ENCODE measurements at regions not wholly inside any gene's neighbourhood (a gene's known extent, or its start where the extent isn't known, plus 50 kb on each side); places are given as distances from the start of the nearest gene placed in this dataset.
A peak's percentile ranks its signal among the peaks of the same experiment; 100 is the strongest.

DNA sequence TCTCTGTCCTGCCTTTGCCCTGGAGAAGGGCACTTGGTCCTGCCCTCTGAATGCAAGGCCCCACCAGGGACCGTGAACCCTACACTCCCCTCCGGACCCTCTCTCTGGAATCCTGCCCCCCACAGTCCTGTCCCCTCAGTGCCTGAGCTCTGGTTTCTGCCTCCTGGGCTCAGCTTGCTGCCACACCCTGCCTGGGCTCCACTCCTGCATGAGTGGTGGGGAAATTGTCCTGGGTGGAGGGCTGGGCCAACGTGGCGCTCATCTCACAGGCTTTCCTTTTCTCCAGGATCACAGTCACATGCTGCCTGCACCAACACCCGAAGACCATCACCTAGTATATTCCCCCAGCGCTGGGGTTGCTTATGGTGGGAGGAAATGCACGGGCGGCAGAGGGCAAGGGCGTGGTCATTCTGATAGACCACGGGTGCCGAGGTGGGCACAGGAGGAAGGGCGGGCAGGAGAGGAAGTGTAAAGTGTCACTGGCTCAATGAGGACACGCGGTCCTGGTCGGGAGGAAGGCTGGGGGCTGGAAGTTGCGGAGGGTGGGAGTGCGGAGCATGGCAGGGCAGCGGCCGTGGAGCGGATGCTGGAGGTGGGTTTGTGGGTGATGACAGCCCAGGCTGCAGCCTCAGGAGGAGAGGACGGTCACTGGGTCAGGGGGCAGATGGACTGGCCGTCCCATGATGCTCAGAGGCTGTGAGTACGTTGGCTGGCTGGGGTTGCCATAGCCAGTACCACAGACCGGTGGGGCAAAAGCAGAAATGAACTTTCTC lies 99.5 kb downstream of the KIF26A start:
- WGBS, 2 donors: 84 to 90% methylated on average over 24 of the region's 24 CpGs
- peaks cover 0 to 39% (median 13%) of the 10 kb centered on the region in 11 donors for H3K9me3 ChIP-seq
- no peak overlapping the region for H3K27ac ChIP-seq
- H3K27me3 ChIP-seq: peaks cover 0 to 6% (median 0%) of the 10 kb centered on the region in 7 donors
- no peaks in the 10 kb centered on the region for H3K36me3 ChIP-seq
- ATAC-seq: no peak
- H3K4me1 ChIP-seq: no peaks in the 10 kb centered on the region
- TF ChIP-seq CTCF (IDR thresholded peaks at IDR 0.05): no peak
- H3K4me3 ChIP-seq: no peak overlapping the region
- DNase-seq: no peak
- intact Hi-C loops (cut with DNase I): no loop called here

DNA sequence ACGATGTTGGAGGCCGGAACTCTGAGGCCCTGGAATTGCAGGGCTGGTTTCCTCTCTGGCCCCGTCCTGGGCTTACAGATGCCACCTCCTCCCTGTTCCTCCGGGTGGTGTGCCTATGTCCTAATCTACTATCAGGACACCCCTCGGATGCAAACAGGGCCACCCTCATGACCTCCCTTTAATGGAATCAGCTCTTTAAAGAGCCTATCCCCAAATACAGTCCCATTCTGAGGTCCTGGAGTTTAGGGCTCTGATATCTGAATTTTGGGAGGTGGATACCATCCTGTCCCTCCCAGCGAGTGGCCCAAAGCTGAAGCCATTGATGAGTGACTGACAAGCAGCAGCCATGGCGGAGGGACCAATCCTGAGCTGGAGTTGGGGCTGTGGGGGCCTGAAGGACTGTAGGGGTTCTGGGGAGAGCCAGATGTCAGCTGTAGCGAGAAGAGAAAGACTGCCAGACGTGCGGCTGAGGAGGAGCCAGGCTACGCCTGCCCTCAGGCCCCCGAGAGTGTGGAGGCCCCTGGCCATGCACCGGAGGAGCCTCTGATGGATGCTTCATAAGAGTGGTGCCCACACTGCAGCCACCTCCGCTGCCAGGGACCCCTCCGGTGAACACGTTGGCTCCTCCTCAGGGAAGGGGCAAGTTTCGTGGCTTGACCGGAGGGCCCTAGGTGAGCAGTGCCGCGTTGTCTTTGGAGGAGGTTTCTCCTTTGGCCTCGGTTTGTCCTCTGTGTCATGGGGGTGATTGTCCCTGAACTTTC lies 100.2 kb downstream of the KIF26A start:
- Histone ChIP-seq H3K27me3 (peaks cover 0 to 6% (median 0%) of the 10 kb centered on the region in 7 donors), H3K9me3 (peaks cover 0 to 42% (median 13%) of the 10 kb centered on the region in 11 donors), H3K27ac (no peak overlapping the region), H3K4me1 (no peaks in the 10 kb centered on the region), H3K36me3 (no peaks in the 10 kb centered on the region), H3K4me3 (no peak overlapping the region)
- no peak for DNase-seq
- no peak for TF ChIP-seq CTCF (IDR thresholded peaks at IDR 0.05)
- 82 to 90% methylated on average over 21 of the region's 21 CpGs for WGBS, 2 donors
- intact Hi-C loops (cut with DNase I): no loop called here
- peak in 1 of 8 donors; percentile 22 for ATAC-seq

GRCh38 chr14:104239185-104239775 lies 100.9 kb downstream of the KIF26A start:
- ATAC-seq: no peak
- Histone ChIP-seq H3K4me1 (no peaks in the 10 kb centered on the region), H3K27ac (no peak overlapping the region), H3K36me3 (no peaks in the 10 kb centered on the region), H3K9me3 (peaks cover 0 to 41% (median 7%) of the 10 kb centered on the region in 11 donors), H3K27me3 (peaks cover 0 to 6% (median 0%) of the 10 kb centered on the region in 7 donors), H3K4me3 (no peak overlapping the region)
- TF ChIP-seq CTCF (IDR thresholded peaks at IDR 0.05): no peak
- 82 to 88% methylated on average over 8 of the region's 8 CpGs for WGBS, 2 donors
- DNase-seq: no peak
- intact Hi-C loops (cut with DNase I): no loop called here

DNA sequence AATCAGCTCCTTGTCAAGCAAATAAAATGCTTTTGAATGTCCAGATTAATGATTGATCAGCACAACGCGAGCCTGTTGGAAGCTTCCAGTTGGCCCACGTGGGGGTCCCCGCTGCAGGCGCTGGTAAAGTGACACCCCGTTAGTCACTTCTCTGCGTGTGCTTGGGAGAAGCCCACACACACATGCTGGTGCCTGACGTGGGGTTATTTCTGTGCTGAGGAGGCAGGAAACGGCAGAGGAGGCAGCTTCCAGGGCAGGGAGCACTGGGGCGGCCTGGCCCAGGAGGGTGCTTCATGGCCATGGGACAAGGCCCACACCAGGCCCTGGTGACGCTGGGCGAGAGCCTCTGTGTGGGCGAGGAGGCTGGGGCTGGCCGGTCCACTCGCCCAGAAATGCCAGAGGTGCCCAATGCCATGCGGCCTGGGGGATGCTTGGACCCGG lies 101.5 kb downstream of the KIF26A start:
- WGBS, 2 donors: 76 to 80% methylated on average over 17 of the region's 17 CpGs
- ATAC-seq (no peak), DNase-seq (no peak)
- Histone ChIP-seq H3K36me3 (no peaks in the 10 kb centered on the region), H3K4me3 (no peak overlapping the region), H3K4me1 (no peaks in the 10 kb centered on the region), H3K9me3 (peaks cover 0 to 41% (median 5%) of the 10 kb centered on the region in 11 donors), H3K27ac (no peak overlapping the region), H3K27me3 (peaks cover 0 to 6% (median 0%) of the 10 kb centered on the region in 7 donors)
- no peak for TF ChIP-seq CTCF (IDR thresholded peaks at IDR 0.05)
- intact Hi-C loops (cut with DNase I): no loop called here

Measured in heart right ventricle (tissue), 16 donors.